ENCODE measurements at regions not wholly inside any gene's neighbourhood (a gene's known extent, or its start where the extent isn't known, plus 50 kb on each side); places are given as distances from the start of the nearest gene placed in this dataset.
A peak's percentile ranks its signal among the peaks of the same experiment; 100 is the strongest.
"Not testable (repeated sequence)": the region's sequence is repeated elsewhere in the genome, so short reads cannot be mapped to it uniquely, and the experiment has no call there.

- DNase-seq (ENCODE audit: low read depth): no peak
Observed at GRCh38 chr2:215862351-215862771, 151.0 kb downstream of the MREG start.

GRCh38 chr2:215861607-215862350 is 151.6 kb downstream of the MREG start:
- no peak for DNase-seq (ENCODE audit: low read depth)

- no peak for DNase-seq (ENCODE audit: low read depth)
Observed at GRCh38 chr2:215856080-215856479, 157.3 kb downstream of the MREG start.

- not testable (repeated sequence) for DNase-seq (ENCODE audit: low read depth)
Observed at GRCh38 chr2:215855308-215855707, 158.0 kb downstream of the MREG start.

- no peak for DNase-seq (ENCODE audit: low read depth)
Observed at GRCh38 chr2:215854008-215854407, 159.3 kb downstream of the MREG start.

- DNase-seq (ENCODE audit: low read depth): no peak
Observed at GRCh38 chr2:215851696-215852095, 161.7 kb downstream of the MREG start.

GRCh38 chr2:215851082-215851481 is 162.3 kb downstream of the MREG start:
- DNase-seq (ENCODE audit: low read depth): peak; percentile 64

GRCh38 chr2:215850380-215850779 is 163.0 kb downstream of the MREG start:
- no peak for DNase-seq (ENCODE audit: low read depth)

- DNase-seq (ENCODE audit: low read depth): no peak
Observed at GRCh38 chr2:215849771-215850170, 163.6 kb downstream of the MREG start.

GRCh38 chr2:215848698-215849097 is 164.7 kb downstream of the MREG start:
- DNase-seq (ENCODE audit: low read depth): no peak

- no peak for DNase-seq (ENCODE audit: low read depth)
Observed at GRCh38 chr2:215848146-215848545, 165.2 kb downstream of the MREG start.

GRCh38 chr2:215847718-215848117 is 165.6 kb downstream of the MREG start:
- no peak for DNase-seq (ENCODE audit: low read depth)

- DNase-seq (ENCODE audit: low read depth): no peak
Observed at GRCh38 chr2:215847056-215847455, 166.3 kb downstream of the MREG start.

GRCh38 chr2:215845839-215846586 is 167.3 kb downstream of the MREG start:
- no peak for DNase-seq (ENCODE audit: low read depth)

- DNase-seq (ENCODE audit: low read depth): peak; percentile 93
Observed at GRCh38 chr2:215843579-215843978, 169.8 kb downstream of the MREG start.

GRCh38 chr2:215841175-215841816 is 172.1 kb downstream of the MREG start:
- DNase-seq (ENCODE audit: low read depth): no peak

GRCh38 chr2:215839816-215840215 is 173.5 kb downstream of the MREG start:
- no peak for DNase-seq (ENCODE audit: low read depth)

GRCh38 chr2:215839309-215839708 is 174.0 kb downstream of the MREG start:
- DNase-seq (ENCODE audit: low read depth): no peak

GRCh38 chr2:215836881-215837280 is 176.5 kb downstream of the MREG start:
- no peak for DNase-seq (ENCODE audit: low read depth)

GRCh38 chr2:215835657-215836056 is 177.7 kb downstream of the MREG start:
- DNase-seq (ENCODE audit: low read depth): no peak

GRCh38 chr2:215835231-215835630 is 178.1 kb downstream of the MREG start:
- no peak for DNase-seq (ENCODE audit: low read depth)

GRCh38 chr2:215833531-215834162 is 179.7 kb downstream of the MREG start:
- peak; percentile 46 for DNase-seq (ENCODE audit: low read depth)

GRCh38 chr2:215832791-215833190 is 180.6 kb downstream of the MREG start:
- no peak for DNase-seq (ENCODE audit: low read depth)
